ENCODE measurements at regions not wholly inside any gene's neighbourhood (a gene's known extent, or its start where the extent isn't known, plus 50 kb on each side); places are given as distances from the start of the nearest gene placed in this dataset.

DNA sequence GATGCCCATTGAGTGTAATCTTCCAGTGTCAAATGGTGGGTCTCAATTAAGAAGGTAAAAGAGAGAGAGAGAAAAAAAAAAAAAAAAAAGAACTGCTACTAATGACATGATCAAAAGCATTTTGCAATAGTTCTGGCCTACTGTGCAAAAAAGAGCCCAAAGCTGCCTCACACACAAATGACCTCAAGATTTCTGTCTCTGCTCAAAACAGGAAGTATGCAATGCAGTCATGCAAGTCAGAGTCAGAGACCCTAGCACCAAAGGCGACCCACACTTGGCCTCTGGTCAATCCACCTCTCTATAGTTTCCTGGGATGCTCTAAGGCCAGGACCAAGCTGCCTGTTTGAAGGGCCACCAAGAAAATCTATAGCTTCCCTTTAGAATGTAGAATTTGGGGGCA is 323.5 kb downstream of the VPS13C start:
- no peak for DNase-seq
- Histone ChIP-seq H3K4me1 (no peaks in the 10 kb centered on the region), H3K4me3 (ENCODE audit: low read depth, low read length) (no peak overlapping the region), H3K9me3 (no peaks in the 10 kb centered on the region), H3K36me3 (no peaks in the 10 kb centered on the region), H3K27me3 (no peaks in the 10 kb centered on the region)
- TF ChIP-seq, protein P1, sequence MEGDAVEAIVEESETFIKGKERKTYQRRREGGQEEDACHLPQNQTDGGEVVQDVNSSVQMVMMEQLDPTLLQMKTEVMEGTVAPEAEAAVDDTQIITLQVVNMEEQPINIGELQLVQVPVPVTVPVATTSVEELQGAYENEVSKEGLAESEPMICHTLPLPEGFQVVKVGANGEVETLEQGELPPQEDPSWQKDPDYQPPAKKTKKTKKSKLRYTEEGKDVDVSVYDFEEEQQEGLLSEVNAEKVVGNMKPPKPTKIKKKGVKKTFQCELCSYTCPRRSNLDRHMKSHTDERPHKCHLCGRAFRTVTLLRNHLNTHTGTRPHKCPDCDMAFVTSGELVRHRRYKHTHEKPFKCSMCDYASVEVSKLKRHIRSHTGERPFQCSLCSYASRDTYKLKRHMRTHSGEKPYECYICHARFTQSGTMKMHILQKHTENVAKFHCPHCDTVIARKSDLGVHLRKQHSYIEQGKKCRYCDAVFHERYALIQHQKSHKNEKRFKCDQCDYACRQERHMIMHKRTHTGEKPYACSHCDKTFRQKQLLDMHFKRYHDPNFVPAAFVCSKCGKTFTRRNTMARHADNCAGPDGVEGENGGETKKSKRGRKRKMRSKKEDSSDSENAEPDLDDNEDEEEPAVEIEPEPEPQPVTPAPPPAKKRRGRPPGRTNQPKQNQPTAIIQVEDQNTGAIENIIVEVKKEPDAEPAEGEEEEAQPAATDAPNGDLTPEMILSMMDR (IDR thresholded peaks at IDR 0.05; ENCODE audit: low read depth, low read length): no peak

DNA sequence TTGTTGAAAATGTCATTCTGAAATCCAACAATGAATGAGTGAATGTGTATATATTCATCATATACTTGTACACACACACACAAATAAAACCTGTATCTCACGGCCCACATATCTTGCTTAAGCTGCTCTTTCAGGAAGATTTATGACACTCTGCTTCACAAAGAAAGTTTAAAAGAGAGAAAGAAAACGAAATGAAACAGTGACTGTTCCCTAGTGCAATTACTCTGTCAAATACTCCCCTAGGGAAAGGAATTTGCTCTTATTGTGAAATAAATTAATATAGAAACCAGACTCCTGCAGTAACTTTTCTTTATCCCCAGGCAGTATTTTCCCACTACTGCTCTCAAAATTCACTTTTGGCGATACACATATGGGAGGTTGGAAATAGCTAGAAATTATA is 329.1 kb downstream of the VPS13C start:
- no peak for DNase-seq
- Histone ChIP-seq H3K36me3 (no peaks in the 10 kb centered on the region), H3K27me3 (no peaks in the 10 kb centered on the region), H3K4me3 (ENCODE audit: low read depth, low read length) (no peak overlapping the region), H3K4me1 (no peaks in the 10 kb centered on the region), H3K9me3 (no peaks in the 10 kb centered on the region)
- TF ChIP-seq, protein P1 (IDR thresholded peaks at IDR 0.05; ENCODE audit: low read depth, low read length): no peak

DNA sequence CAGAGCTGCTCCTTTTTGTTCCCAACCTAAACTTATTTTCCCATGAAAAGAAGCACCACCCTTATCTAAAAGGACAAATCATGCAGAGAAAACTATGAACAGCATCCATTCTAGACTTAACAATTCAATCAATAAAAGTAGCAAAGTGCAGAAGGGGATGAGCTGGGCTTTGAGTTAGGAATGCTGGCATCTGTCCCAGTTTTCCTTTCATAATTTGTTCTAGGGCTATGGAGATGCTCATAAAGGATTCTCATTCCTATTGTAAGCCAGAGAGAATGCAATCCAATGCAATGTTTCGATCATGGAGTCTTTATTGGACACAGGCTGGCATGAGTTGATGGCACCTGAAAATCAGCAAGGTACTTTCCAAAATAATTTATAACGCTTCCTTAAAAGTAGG is 330.6 kb downstream of the VPS13C start:
- Histone ChIP-seq H3K36me3 (no peaks in the 10 kb centered on the region), H3K4me3 (ENCODE audit: low read depth, low read length) (no peak overlapping the region)
- TF ChIP-seq, protein P1 (IDR thresholded peaks at IDR 0.05; ENCODE audit: low read depth, low read length): no peak

DNA sequence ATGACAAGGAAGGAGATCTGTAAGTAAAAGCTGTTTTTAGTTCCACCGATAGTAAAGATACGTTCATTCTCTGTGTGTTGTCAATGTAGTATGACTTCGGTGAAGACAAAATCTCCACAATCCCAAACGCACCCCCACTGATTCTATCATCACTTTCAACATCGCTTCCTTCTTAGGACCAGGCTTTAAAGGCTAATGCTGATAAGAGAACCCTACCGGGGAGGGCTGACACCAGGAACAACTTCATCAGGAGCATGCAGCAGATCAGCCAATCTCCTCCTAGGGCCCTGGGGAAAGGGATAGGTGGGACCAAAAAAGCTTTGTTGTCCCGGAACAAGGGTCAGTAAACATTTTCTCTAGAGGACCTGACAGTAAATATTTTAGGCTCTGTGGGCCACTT is 334.1 kb downstream of the VPS13C start:
- TF ChIP-seq, protein P1 (IDR thresholded peaks at IDR 0.05; ENCODE audit: low read depth, low read length): no peak
- H3K4me1 ChIP-seq: no peaks in the 10 kb centered on the region
- H3K4me3 ChIP-seq (ENCODE audit: low read depth, low read length): no peak overlapping the region
- H3K36me3 ChIP-seq: no peaks in the 10 kb centered on the region
- no peaks in the 10 kb centered on the region for H3K9me3 ChIP-seq
- no peak for DNase-seq
- no peaks in the 10 kb centered on the region for H3K27me3 ChIP-seq

More for the DNA sequence above, 330.6 kb downstream of the VPS13C start:
- DNase-seq: no peak
- Histone ChIP-seq H3K27me3 (no peaks in the 10 kb centered on the region), H3K4me1 (no peaks in the 10 kb centered on the region), H3K9me3 (no peaks in the 10 kb centered on the region)

DNA sequence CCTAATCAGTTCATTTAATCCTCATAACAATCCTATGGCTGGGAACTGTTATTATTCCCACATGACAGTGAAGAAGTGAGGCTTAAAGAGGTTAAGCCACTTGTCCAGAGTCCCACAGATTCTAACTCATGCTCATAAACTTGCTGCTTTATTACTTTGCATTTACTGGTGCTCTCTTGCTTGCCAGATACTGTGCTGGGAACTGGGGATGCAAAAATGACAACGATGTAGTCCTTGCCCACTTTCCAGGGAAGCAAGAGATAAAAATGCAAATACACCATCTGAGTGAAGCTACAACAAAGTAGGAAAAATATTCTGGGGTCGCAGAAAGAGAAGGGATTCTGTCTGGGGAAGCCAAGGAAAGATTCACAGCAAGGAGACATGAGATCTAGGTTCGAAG is 335.0 kb downstream of the VPS13C start:
- H3K27me3 ChIP-seq: no peaks in the 10 kb centered on the region
- H3K4me3 ChIP-seq (ENCODE audit: low read depth, low read length): no peak overlapping the region
- TF ChIP-seq, protein P1 (IDR thresholded peaks at IDR 0.05; ENCODE audit: low read depth, low read length): no peak
- no peak for DNase-seq
- no peaks in the 10 kb centered on the region for H3K9me3 ChIP-seq
- no peaks in the 10 kb centered on the region for H3K36me3 ChIP-seq
- H3K4me1 ChIP-seq: no peaks in the 10 kb centered on the region

DNA sequence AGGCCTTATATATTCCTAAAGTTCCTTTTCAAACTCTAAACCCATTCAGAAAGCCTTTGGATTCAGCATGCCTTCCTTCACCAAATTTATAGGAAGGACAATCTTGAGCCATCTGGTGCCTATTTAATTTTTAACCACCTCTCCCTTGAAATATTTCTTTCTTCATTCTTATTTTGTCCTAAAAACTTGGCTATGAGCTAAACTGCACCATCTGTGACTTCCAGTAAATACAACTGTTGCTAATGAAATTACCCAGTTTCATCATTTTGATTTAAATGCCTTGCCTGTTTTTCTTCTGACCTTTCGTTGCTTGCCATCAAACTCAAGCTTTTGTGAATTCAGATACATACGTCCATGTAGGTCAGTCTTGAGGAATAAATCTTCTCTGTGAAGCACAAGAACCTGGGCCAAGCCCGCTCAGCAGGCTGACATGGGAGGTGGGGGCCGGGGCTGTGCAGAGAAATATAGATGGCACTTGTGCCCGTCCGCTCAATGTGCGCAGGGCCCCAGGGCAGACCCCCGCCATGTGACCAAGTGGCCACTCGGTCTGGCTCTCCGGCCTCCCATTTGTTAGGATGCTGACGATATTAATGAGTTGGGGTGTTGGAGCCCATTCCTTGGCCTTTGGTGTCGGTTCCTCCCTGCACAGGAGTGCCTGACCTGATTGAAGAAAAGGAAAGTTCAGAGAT is 335.9 kb downstream of the VPS13C start:
- Histone ChIP-seq H3K4me3 (ENCODE audit: low read depth, low read length) (no peak overlapping the region), H3K36me3 (no peaks in the 10 kb centered on the region), H3K4me1 (no peaks in the 10 kb centered on the region), H3K27me3 (no peaks in the 10 kb centered on the region), H3K9me3 (no peaks in the 10 kb centered on the region)
- DNase-seq: no peak
- TF ChIP-seq, protein P1 (IDR thresholded peaks at IDR 0.05; ENCODE audit: low read depth, low read length): no peak

Data from BE2C (cell line).